H9 (cell line): ENCODE measurements at regions not wholly inside any gene's neighbourhood (a gene's known extent, or its start where the extent isn't known, plus 50 kb on each side); places are given as distances from the start of the nearest gene placed in this dataset.

Experiments used
- DNase-seq: peaks from one replicate; pipeline ENCODE4 v3.0.0-alpha.2; 2017
- H2AFZ ChIP-seq: one replicate; pipeline ENCODE4 v1.6.1; 2013; ENCODE audit warnings: mild to moderate bottlenecking, low read length, control low read depth, moderate library complexity
- H2AK5ac ChIP-seq: 2 replicates; pipeline ENCODE4 v1.6.1; 2013; ENCODE audit warnings: low read length, control low read depth, mixed read lengths; ENCODE audit not compliant: insufficient read length
- H2BK120ac ChIP-seq: one replicate; pipeline ENCODE4 v1.6.1; 2013; ENCODE audit warnings: low read depth, mild to moderate bottlenecking, low read length, control low read depth, inconsistent platforms; ENCODE audit not compliant: poor library complexity, severe bottlenecking
- H2BK12ac ChIP-seq: 2 replicates; pipeline ENCODE4 v1.6.1; 2013; ENCODE audit warnings: low read length, control low read depth, mixed read lengths, low read depth; ENCODE audit not compliant: insufficient read length
- H2BK15ac ChIP-seq: 2 replicates; pipeline ENCODE4 v1.6.1; 2013; ENCODE audit warnings: low read depth, low read length, control low read depth
- H2BK20ac ChIP-seq: one replicate; pipeline ENCODE4 v1.6.1; 2013; ENCODE audit warnings: low read depth, mild to moderate bottlenecking, low read length, control low read depth, inconsistent platforms; ENCODE audit not compliant: poor library complexity, severe bottlenecking
- H2BK5ac ChIP-seq: 2 replicates; pipeline ENCODE4 v1.6.1; 2013; ENCODE audit warnings: low read length, control low read depth, mixed read lengths; ENCODE audit not compliant: insufficient read length
- H3K14ac ChIP-seq: 2 replicates; pipeline ENCODE4 v1.6.1; 2013; ENCODE audit warnings: low read length, control low read depth; ENCODE audit not compliant: insufficient read depth
- H3K18ac ChIP-seq: 2 replicates; pipeline ENCODE4 v1.6.1; 2013; ENCODE audit warnings: low read depth, mild to moderate bottlenecking, mixed read lengths, low read length, control low read depth; ENCODE audit not compliant: insufficient read length
- H3K23ac ChIP-seq: 2 replicates; pipeline ENCODE4 v1.6.1; 2013; ENCODE audit warnings: low read length, control low read depth, mixed read lengths, low read depth; ENCODE audit not compliant: insufficient read length
- H3K23me2 ChIP-seq: 2 replicates; pipeline ENCODE4 v1.6.1; 2013; ENCODE audit warnings: low read depth, mild to moderate bottlenecking, mixed read lengths, low read length, control low read depth; ENCODE audit not compliant: insufficient read length, poor library complexity, severe bottlenecking
- H3K27ac ChIP-seq: 2 replicates; pipeline ENCODE4 v1.5.1; 2013; ENCODE audit warnings: low read length, control low read depth, mixed read lengths, low read depth; ENCODE audit not compliant: insufficient read length
- H3K27me3 ChIP-seq: 2 replicates; pipeline ENCODE4 v1.6.1; 2013; ENCODE audit warnings: low read length, control low read depth, inconsistent platforms; ENCODE audit not compliant: insufficient read depth
- H3K4ac ChIP-seq: 2 replicates; pipeline ENCODE4 v1.6.1; 2013; ENCODE audit warnings: low read depth, mild to moderate bottlenecking, control low read depth, inconsistent platforms, low read length, moderate library complexity
- H3K4me1 ChIP-seq: 2 replicates; pipeline ENCODE4 v1.6.1; 2013; ENCODE audit warnings: low read length, control low read depth, inconsistent platforms; ENCODE audit not compliant: insufficient read depth
- H3K4me2 ChIP-seq: 2 replicates; pipeline ENCODE4 v1.6.1; 2013; ENCODE audit warnings: low read length, control low read depth, mixed read lengths; ENCODE audit not compliant: insufficient read length, insufficient read depth
- H3K56ac ChIP-seq: 2 replicates; pipeline ENCODE4 v1.6.1; 2013; ENCODE audit warnings: low read depth, mild to moderate bottlenecking, mixed read lengths, low read length, control low read depth; ENCODE audit not compliant: insufficient read length
- H3K79me1 ChIP-seq: 2 replicates; pipeline ENCODE4 v1.6.1; 2013; ENCODE audit warnings: low read depth, mild to moderate bottlenecking, moderate library complexity, low read length, control low read depth, inconsistent platforms; ENCODE audit not compliant: insufficient read depth, poor library complexity, severe bottlenecking
- H3K79me2 ChIP-seq: 2 replicates; pipeline ENCODE4 v1.6.1; 2013; ENCODE audit warnings: low read length, control low read depth, inconsistent platforms; ENCODE audit not compliant: insufficient read depth
- H3K9ac ChIP-seq: 2 replicates; pipeline ENCODE4 v1.6.1; 2013; ENCODE audit warnings: low read length, control low read depth, mixed read lengths; ENCODE audit not compliant: insufficient read length; ENCODE audit errors: extremely low read depth
- H3K9me3 ChIP-seq: one replicate; pipeline ENCODE4 v1.6.1; 2013; ENCODE audit warnings: low read depth, low read length, inconsistent platforms; ENCODE audit not compliant: control insufficient read depth
- H3T11ph ChIP-seq: one replicate; pipeline ENCODE4 v1.6.1; 2013; ENCODE audit warnings: mild to moderate bottlenecking, low read length, control low read depth, inconsistent platforms
- H4K20me1 ChIP-seq: one replicate; pipeline ENCODE4 v1.6.1; 2013; ENCODE audit not compliant: control insufficient read depth, insufficient read length, insufficient read depth
- H4K5ac ChIP-seq: 2 replicates; pipeline ENCODE4 v1.6.1; 2013; ENCODE audit warnings: low read depth, mild to moderate bottlenecking, mixed read lengths, low read length, control low read depth; ENCODE audit not compliant: insufficient read length
- H4K8ac ChIP-seq: replicated peaks from 2 replicates; pipeline ENCODE4 v1.6.1; 2013; ENCODE audit warnings: low read length, control low read depth, mixed read lengths, low read depth; ENCODE audit not compliant: insufficient read length
- H4K91ac ChIP-seq: 2 replicates; pipeline ENCODE4 v1.6.1; 2013; ENCODE audit warnings: low read depth, mild to moderate bottlenecking, moderate library complexity, mixed read lengths, low read length, control low read depth; ENCODE audit not compliant: insufficient read length
- H3K27ac Mint-ChIP-seq, 3 experiments: 2 replicates in 2 of 3; 3 replicates in 1 of 3; pipeline ENCODE4 v1.8.0; 2020 to 2021; ENCODE audit warnings: mixed read lengths in 3 of 3, mild to moderate bottlenecking in 1 of 3, moderate library complexity in 1 of 3
- H3K27me3 Mint-ChIP-seq: 2 replicates; pipeline ENCODE4 v1.8.0; 2021; ENCODE audit warnings: low read depth, mild to moderate bottlenecking, moderate library complexity, mixed read lengths
- H3K36me3 Mint-ChIP-seq, 3 experiments: 2 replicates in 2 of 3; 3 replicates in 1 of 3; pipeline ENCODE4 v1.8.0; 2020 to 2021; ENCODE audit warnings: low read depth in 3 of 3, mixed read lengths in 3 of 3; ENCODE audit not compliant: insufficient read depth in 1 of 3
- H3K4me1 Mint-ChIP-seq, 2 experiments: 2 replicates each; pipeline ENCODE4 v1.8.0; 2020; ENCODE audit warnings: mixed read lengths in 2 of 2
- H3K4me3 Mint-ChIP-seq, 2 experiments: 2 replicates in 1 of 2; 3 replicates in 1 of 2; pipeline ENCODE4 v1.8.0; 2020 to 2021; ENCODE audit warnings: mild to moderate bottlenecking in 2 of 2, mixed read lengths in 2 of 2, moderate library complexity in 1 of 2
- H3K9me3 Mint-ChIP-seq, 2 experiments: 2 replicates in 1 of 2; 3 replicates in 1 of 2; pipeline ENCODE4 v1.8.0; 2020; ENCODE audit warnings: mild to moderate bottlenecking in 2 of 2, mixed read lengths in 2 of 2, moderate library complexity in 1 of 2
- CTCF ChIP-seq: fragments of 200-600 bp; sonication (generic); conservative IDR thresholded peaks from 3 replicates; pipeline ENCODE4 v1.8.0; 2021; ENCODE audit warnings: antibody characterized with exemption, mild to moderate bottlenecking
- WGBS: extraction: QIAGEN DNeasy Blood & Tissue Kit; methylation state at CpG from one replicate; pipeline ENCODE4 v1.1.7; 2013; ENCODE audit warnings: missing lambda C conversion rate, low lambda C conversion rate, mixed read lengths; ENCODE audit not compliant: insufficient read length; ENCODE audit errors: extremely low coverage; 5-methylcytosine and 5-hydroxymethylcytosine counted together

- Histone ChIP-seq H3K27me3 (no peaks in the 10 kb centered on the region), H3K79me2 (no peaks in the 10 kb centered on the region), H3T11ph (no peak overlapping the region), H2AK5ac (no peak overlapping the region), H3K79me1 (no peaks in the 10 kb centered on the region), H2BK5ac (no peak overlapping the region), H3K4me2 (no peak overlapping the region), H3K4ac (no peak overlapping the region), H2BK12ac (no peak overlapping the region), H2BK15ac (no peak overlapping the region), H3K27ac (no peak overlapping the region), H4K20me1 (no peaks in the 10 kb centered on the region), H2BK120ac (no peak overlapping the region), H3K18ac (no peak overlapping the region), H3K23me2 (no peaks in the 10 kb centered on the region), H4K5ac (no peak overlapping the region), H2AFZ (no peak overlapping the region), H3K4me1 (no peaks in the 10 kb centered on the region), H3K9me3 (no peaks in the 10 kb centered on the region), H3K56ac (no peak overlapping the region), H3K14ac (no peak overlapping the region), H4K91ac (no peak overlapping the region), H4K8ac (no peak overlapping the region), H3K23ac (no peak overlapping the region), H3K9ac (no peak overlapping the region), H2BK20ac (no peak overlapping the region)
- H3K9me3 Mint-ChIP-seq: peaks cover 4 to 6% of the 10 kb centered on the region in 2 experiments; a peak in 4 of 5 replicates
- no peaks in the 10 kb centered on the region for H3K27me3 Mint-ChIP-seq
- no peak overlapping the region for H3K4me3 Mint-ChIP-seq
- no peak overlapping the region for H3K27ac Mint-ChIP-seq
- no peaks in the 10 kb centered on the region for H3K4me1 Mint-ChIP-seq
- no peak for TF ChIP-seq CTCF
- H3K36me3 Mint-ChIP-seq: peaks cover 0 to 8% (median 3%) of the 10 kb centered on the region in 3 experiments; a peak in 3 of 7 replicates
- DNase-seq: no peak
- no CpG with 5 or more reads among the region's 1 CpG for WGBS
Observed at GRCh38 chr3:26967501-26967900, 344.9 kb downstream of the LRRC3B start.
